Progenitor cell of endocrine pancreas (in vitro differentiated cells): ENCODE measurements at regions not wholly inside any gene's neighbourhood (a gene's known extent, or its start where the extent isn't known, plus 50 kb on each side); places are given as distances from the start of the nearest gene placed in this dataset.

Experiments
- DNase-seq: peaks from one replicate; pipeline ENCODE4 v3.0.0; 2021; ENCODE audit warnings: low spot score; ENCODE audit not compliant: unreplicated experiment
- H3K27ac Mint-ChIP-seq: 2 replicates; pipeline ENCODE4 v1.8.0; 2021; ENCODE audit warnings: mild to moderate bottlenecking, moderate library complexity, mixed read lengths
- H3K27me3 Mint-ChIP-seq: 2 replicates; pipeline ENCODE4 v1.8.0; 2021; ENCODE audit warnings: mixed read lengths
- H3K36me3 Mint-ChIP-seq: 2 replicates; pipeline ENCODE4 v1.8.0; 2022; ENCODE audit warnings: mixed read lengths; ENCODE audit not compliant: insufficient read depth
- H3K4me1 Mint-ChIP-seq: 2 replicates; pipeline ENCODE4 v1.8.0; 2021; ENCODE audit warnings: low read depth, mixed read lengths
- H3K4me3 Mint-ChIP-seq: 2 replicates; pipeline ENCODE4 v1.8.0; 2021; ENCODE audit warnings: low read depth, mild to moderate bottlenecking, moderate library complexity, mixed read lengths
- H3K9me3 Mint-ChIP-seq: 2 replicates; pipeline ENCODE4 v1.8.0; 2021; ENCODE audit warnings: low read depth, mixed read lengths
- TF ChIP-seq, protein P1 (sequence below): fragments of 200-600 bp; sonication (generic); IDR thresholded peaks from one replicate; pipeline ENCODE4 v1.5.0; 2021; ENCODE audit warnings: antibody characterized with exemption, mild to moderate bottlenecking; ENCODE audit not compliant: unreplicated experiment

DNA sequence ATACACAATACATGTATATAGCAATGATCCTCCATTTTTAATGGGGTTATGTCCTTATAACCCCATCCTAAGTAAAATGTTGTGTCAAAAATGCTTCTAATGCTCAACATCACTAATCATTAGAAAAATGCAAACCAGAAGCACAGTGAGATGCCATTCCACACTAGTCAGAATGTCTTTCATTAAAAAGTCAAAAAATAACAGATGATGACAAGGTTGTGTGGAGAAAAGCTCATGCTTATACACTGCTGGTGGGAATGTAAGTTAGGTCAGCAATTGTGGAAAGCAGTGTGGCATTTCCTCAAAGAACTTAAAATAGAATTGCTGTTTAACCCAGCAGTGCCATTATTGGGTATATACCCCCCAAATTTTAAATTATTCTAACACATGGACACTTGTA, 654.9 kb upstream of the CNTNAP5 start:
- no peak overlapping the region for H3K27ac Mint-ChIP-seq
- TF ChIP-seq, protein P1, sequence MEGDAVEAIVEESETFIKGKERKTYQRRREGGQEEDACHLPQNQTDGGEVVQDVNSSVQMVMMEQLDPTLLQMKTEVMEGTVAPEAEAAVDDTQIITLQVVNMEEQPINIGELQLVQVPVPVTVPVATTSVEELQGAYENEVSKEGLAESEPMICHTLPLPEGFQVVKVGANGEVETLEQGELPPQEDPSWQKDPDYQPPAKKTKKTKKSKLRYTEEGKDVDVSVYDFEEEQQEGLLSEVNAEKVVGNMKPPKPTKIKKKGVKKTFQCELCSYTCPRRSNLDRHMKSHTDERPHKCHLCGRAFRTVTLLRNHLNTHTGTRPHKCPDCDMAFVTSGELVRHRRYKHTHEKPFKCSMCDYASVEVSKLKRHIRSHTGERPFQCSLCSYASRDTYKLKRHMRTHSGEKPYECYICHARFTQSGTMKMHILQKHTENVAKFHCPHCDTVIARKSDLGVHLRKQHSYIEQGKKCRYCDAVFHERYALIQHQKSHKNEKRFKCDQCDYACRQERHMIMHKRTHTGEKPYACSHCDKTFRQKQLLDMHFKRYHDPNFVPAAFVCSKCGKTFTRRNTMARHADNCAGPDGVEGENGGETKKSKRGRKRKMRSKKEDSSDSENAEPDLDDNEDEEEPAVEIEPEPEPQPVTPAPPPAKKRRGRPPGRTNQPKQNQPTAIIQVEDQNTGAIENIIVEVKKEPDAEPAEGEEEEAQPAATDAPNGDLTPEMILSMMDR = no peak
- no peaks in the 10 kb centered on the region for H3K4me1 Mint-ChIP-seq
- H3K4me3 Mint-ChIP-seq = no peak overlapping the region
- DNase-seq = no peak
- H3K9me3 Mint-ChIP-seq = no peaks in the 10 kb centered on the region
- no peaks in the 10 kb centered on the region for H3K36me3 Mint-ChIP-seq
- H3K27me3 Mint-ChIP-seq = no peaks in the 10 kb centered on the region

DNA sequence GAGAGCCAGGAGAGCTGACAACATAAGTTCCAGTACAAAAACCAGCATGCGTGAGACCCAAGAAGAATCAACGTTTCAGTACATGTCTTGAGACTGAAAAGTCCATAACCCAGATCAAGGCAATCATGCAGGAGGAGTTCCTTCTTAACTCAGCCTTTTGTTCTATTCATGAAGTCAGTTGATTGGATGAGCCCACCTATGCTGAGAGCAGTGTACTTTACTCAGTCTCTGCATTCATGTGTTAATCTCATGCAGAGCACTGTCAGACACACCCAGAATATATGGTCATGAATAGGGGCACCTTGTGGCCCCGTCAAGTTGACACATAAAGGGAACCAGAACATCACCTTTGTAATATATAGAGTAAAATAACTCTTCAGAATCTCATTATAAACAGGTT, 653.6 kb upstream of the CNTNAP5 start:
- no peaks in the 10 kb centered on the region for H3K9me3 Mint-ChIP-seq
- no peaks in the 10 kb centered on the region for H3K4me1 Mint-ChIP-seq
- H3K27ac Mint-ChIP-seq = no peak overlapping the region
- H3K4me3 Mint-ChIP-seq = no peak overlapping the region
- H3K36me3 Mint-ChIP-seq = no peaks in the 10 kb centered on the region
- no peaks in the 10 kb centered on the region for H3K27me3 Mint-ChIP-seq
- no peak for DNase-seq
- TF ChIP-seq, protein P1 = no peak

DNA sequence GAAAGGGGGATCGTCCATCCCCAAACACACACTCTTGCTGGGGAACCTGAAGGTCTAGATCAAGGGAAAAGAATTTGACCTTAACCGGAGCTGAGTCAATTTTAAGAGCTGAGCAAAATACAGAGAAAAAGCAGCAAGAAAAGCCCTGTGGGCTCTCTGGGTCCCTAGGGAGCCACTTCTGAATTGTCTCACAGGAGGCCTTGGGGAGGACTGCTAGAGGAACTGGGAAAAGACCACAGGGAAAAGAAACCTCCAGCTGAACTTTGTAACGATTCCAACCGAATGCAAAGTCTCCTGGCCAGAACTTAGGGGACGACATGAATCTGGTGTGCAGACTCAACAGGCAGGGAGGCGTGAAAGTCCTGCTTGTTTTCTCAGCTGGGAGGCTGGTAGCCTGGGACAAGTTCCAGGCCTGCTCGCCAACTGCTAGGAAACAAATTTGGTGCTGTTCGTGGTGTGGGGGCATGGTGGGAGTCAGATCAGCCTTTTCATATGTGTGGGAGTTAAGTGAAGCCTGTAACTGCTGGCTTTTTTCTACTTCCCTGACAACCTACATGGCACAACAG, 644.6 kb upstream of the CNTNAP5 start:
- Mint-ChIP-seq H3K27me3 (no peaks in the 10 kb centered on the region), H3K27ac (no peak overlapping the region), H3K4me1 (no peaks in the 10 kb centered on the region), H3K9me3 (no peaks in the 10 kb centered on the region), H3K36me3 (no peaks in the 10 kb centered on the region), H3K4me3 (no peak overlapping the region)
- TF ChIP-seq, protein P1 = no peak
- DNase-seq = no peak

DNA sequence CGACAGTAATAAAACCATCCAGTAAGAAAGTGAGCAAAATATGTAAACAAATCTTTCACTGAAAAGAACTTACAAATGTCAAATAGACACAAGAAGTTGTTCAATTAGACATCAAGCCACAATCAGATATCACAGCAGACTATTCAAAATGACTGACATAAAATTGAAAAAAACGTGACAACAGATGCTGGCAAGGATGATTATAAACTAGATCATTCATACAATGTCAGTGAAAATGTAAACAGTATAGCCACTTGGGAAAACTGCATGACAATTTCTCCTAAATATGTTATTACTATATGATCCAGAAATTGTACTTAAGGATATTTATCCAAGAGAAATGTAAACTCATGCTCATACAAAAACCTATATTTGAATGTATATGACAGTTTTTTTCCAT, 609.4 kb upstream of the CNTNAP5 start:
- no peaks in the 10 kb centered on the region for H3K36me3 Mint-ChIP-seq
- H3K4me1 Mint-ChIP-seq = no peaks in the 10 kb centered on the region
- no peak overlapping the region for H3K27ac Mint-ChIP-seq
- H3K9me3 Mint-ChIP-seq = no peaks in the 10 kb centered on the region
- TF ChIP-seq, protein P1 = no peak
- no peak overlapping the region for H3K4me3 Mint-ChIP-seq
- no peak for DNase-seq
- no peaks in the 10 kb centered on the region for H3K27me3 Mint-ChIP-seq

DNA sequence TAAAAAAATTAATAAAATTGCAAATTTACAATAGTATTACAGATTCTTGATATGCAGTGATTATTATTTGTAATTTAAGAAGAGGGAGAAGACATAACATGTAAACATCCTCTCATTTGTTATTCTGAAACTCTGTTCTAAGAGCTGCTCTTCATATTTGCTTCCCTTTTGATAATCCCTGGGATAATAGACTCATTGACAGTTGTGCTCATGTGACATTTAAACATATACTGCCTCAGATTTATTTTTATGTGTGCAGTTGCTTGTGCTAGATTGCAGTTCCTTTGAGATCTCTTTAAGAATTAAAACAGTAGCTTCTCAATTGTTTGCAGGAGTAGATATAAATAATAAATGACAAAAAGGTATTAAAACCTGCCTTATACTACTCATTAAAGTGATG, 605.1 kb upstream of the CNTNAP5 start:
- Mint-ChIP-seq H3K4me1 (no peaks in the 10 kb centered on the region), H3K27me3 (no peaks in the 10 kb centered on the region), H3K4me3 (no peak overlapping the region)

More for the DNA sequence above, 605.1 kb upstream of the CNTNAP5 start:
- H3K9me3 Mint-ChIP-seq = no peaks in the 10 kb centered on the region
- no peak for DNase-seq
- TF ChIP-seq, protein P1 = no peak
- no peaks in the 10 kb centered on the region for H3K36me3 Mint-ChIP-seq
- H3K27ac Mint-ChIP-seq = no peak overlapping the region
